GM13976 (cell line): ENCODE measurements at regions not wholly inside any gene's neighbourhood (a gene's known extent, or its start where the extent isn't known, plus 50 kb on each side); places are given as distances from the start of the nearest gene placed in this dataset.

Source experiments
- DNase-seq: peaks from one replicate; pipeline ENCODE4 v3.0.0; 2012; ENCODE audit warnings: low spot score
- CTCF ChIP-seq: IDR thresholded peaks from 2 replicates; pipeline ENCODE4 v1.5.1; 2012; ENCODE audit warnings: borderline replicate concordance, mild to moderate bottlenecking; ENCODE audit not compliant: insufficient read depth; ENCODE audit errors: extremely low read depth, missing control alignments, control extremely low read depth
- in situ Hi-C: fragments of 300-500 bp; cut with MboI; formaldehyde crosslinking; loops from one replicate; pipeline ENCODE4 v1.12.0; 2022; ENCODE audit warnings: low sequenced_read_pairs, mixed read lengths, inconsistent platforms; ENCODE audit not compliant: unreplicated experiment

DNA sequence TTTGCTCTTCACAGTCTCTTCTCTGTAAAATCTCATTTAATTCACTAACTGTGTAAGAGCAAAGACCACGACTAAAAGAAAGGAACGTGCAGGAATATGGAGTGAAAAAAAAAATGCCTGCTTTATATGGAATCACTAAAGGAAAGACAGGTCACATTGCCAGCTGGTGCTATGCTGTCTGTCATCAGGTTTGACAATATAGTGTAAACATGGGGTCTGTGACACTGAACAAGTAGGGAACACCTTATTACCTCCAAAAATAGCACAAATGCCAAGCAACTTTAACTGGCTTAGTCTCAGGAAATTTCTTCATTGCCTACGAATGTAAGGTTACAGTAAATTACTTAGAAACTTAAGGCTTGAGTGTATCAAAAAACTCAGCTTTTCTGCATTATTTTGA lies 364.5 kb upstream of the LINC00305 start:
- in situ Hi-C loops = no loop called here
- no peak for TF ChIP-seq CTCF
- no peak for DNase-seq

GRCh38 chr18:64490207-64490606 lies 341.3 kb upstream of the LINC00305 start:
- in situ Hi-C loops = no loop called here
- no peak for TF ChIP-seq CTCF
- DNase-seq = no peak

- in situ Hi-C loops = no loop called here
These were observed 339.8 kb upstream of the LINC00305 start for GRCh38 chr18:64488698-64489097.

DNA sequence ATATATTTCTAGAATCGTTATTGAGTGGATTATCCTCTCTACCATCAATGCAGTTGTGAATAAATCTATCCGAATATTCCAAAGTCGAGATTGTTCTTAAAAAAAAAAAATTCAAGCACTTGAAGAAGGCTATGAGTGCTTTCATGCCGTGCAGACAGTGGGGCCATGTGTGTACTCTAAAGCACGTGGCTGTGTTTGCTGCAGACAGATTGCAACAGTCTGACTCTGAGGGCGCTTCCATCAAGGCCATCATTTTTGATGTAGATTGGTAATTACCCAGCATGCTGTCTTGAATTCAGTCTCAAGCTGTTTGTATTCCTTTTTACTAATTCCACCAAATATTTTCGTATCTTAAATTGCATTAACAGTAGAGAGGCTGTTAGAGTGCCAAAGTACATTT lies 325.9 kb upstream of the LINC00305 start:
- no peak for TF ChIP-seq CTCF
- in situ Hi-C loops = no loop called here
- DNase-seq = no peak

More at GRCh38 chr18:64488698-64489097, 339.8 kb upstream of the LINC00305 start:
- no peak for TF ChIP-seq CTCF
- DNase-seq = no peak

GRCh38 chr18:64474255-64474654 lies 325.4 kb upstream of the LINC00305 start:
- no peak for TF ChIP-seq CTCF
- in situ Hi-C loops = no loop called here
- no peak for DNase-seq

DNA sequence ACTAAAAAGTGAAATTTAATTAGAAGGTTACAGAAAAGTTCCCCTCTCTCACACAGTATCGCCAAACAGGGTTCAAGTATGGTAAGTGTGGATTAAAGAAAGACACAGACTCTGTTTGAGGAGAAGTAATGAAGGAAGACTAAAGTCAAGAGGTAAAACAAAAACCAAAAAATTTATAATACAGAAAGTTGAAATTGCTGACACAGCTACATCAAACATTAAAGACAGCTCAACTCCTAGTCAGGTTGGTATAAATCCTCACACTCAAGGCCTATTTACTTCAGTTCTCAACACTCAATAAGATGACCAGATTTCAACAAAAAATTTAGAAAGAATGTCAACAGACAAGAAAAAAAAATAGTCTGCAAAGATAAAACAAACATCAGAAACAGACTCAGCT lies 300.5 kb upstream of the LINC00305 start:
- in situ Hi-C loops = no loop called here

More for the DNA sequence above, 300.5 kb upstream of the LINC00305 start:
- TF ChIP-seq CTCF = no peak
- no peak for DNase-seq
